H9 (cell line): ENCODE measurements at regions not wholly inside any gene's neighbourhood (a gene's known extent, or its start where the extent isn't known, plus 50 kb on each side); places are given as distances from the start of the nearest gene placed in this dataset.

Experiments
- DNase-seq: peaks from one replicate; pipeline ENCODE4 v3.0.0-alpha.2; 2017
- H2AFZ ChIP-seq: one replicate; pipeline ENCODE4 v1.6.1; 2013; ENCODE audit warnings: mild to moderate bottlenecking, low read length, control low read depth, moderate library complexity
- H2AK5ac ChIP-seq: 2 replicates; pipeline ENCODE4 v1.6.1; 2013; ENCODE audit warnings: low read length, control low read depth, mixed read lengths; ENCODE audit not compliant: insufficient read length
- H2BK120ac ChIP-seq: one replicate; pipeline ENCODE4 v1.6.1; 2013; ENCODE audit warnings: low read depth, mild to moderate bottlenecking, low read length, control low read depth, inconsistent platforms; ENCODE audit not compliant: poor library complexity, severe bottlenecking
- H2BK12ac ChIP-seq: 2 replicates; pipeline ENCODE4 v1.6.1; 2013; ENCODE audit warnings: low read length, control low read depth, mixed read lengths, low read depth; ENCODE audit not compliant: insufficient read length
- H2BK15ac ChIP-seq: 2 replicates; pipeline ENCODE4 v1.6.1; 2013; ENCODE audit warnings: low read depth, low read length, control low read depth
- H2BK20ac ChIP-seq: one replicate; pipeline ENCODE4 v1.6.1; 2013; ENCODE audit warnings: low read depth, mild to moderate bottlenecking, low read length, control low read depth, inconsistent platforms; ENCODE audit not compliant: poor library complexity, severe bottlenecking
- H2BK5ac ChIP-seq: 2 replicates; pipeline ENCODE4 v1.6.1; 2013; ENCODE audit warnings: low read length, control low read depth, mixed read lengths; ENCODE audit not compliant: insufficient read length
- H3K14ac ChIP-seq: 2 replicates; pipeline ENCODE4 v1.6.1; 2013; ENCODE audit warnings: low read length, control low read depth; ENCODE audit not compliant: insufficient read depth
- H3K18ac ChIP-seq: 2 replicates; pipeline ENCODE4 v1.6.1; 2013; ENCODE audit warnings: low read depth, mild to moderate bottlenecking, mixed read lengths, low read length, control low read depth; ENCODE audit not compliant: insufficient read length
- H3K23ac ChIP-seq: 2 replicates; pipeline ENCODE4 v1.6.1; 2013; ENCODE audit warnings: low read length, control low read depth, mixed read lengths, low read depth; ENCODE audit not compliant: insufficient read length
- H3K23me2 ChIP-seq: 2 replicates; pipeline ENCODE4 v1.6.1; 2013; ENCODE audit warnings: low read depth, mild to moderate bottlenecking, mixed read lengths, low read length, control low read depth; ENCODE audit not compliant: insufficient read length, poor library complexity, severe bottlenecking
- H3K27ac ChIP-seq: 2 replicates; pipeline ENCODE4 v1.5.1; 2013; ENCODE audit warnings: low read length, control low read depth, mixed read lengths, low read depth; ENCODE audit not compliant: insufficient read length
- H3K27me3 ChIP-seq: 2 replicates; pipeline ENCODE4 v1.6.1; 2013; ENCODE audit warnings: low read length, control low read depth, inconsistent platforms; ENCODE audit not compliant: insufficient read depth
- H3K4ac ChIP-seq: 2 replicates; pipeline ENCODE4 v1.6.1; 2013; ENCODE audit warnings: low read depth, mild to moderate bottlenecking, control low read depth, inconsistent platforms, low read length, moderate library complexity
- H3K4me1 ChIP-seq: 2 replicates; pipeline ENCODE4 v1.6.1; 2013; ENCODE audit warnings: low read length, control low read depth, inconsistent platforms; ENCODE audit not compliant: insufficient read depth
- H3K4me2 ChIP-seq: 2 replicates; pipeline ENCODE4 v1.6.1; 2013; ENCODE audit warnings: low read length, control low read depth, mixed read lengths; ENCODE audit not compliant: insufficient read length, insufficient read depth
- H3K56ac ChIP-seq: 2 replicates; pipeline ENCODE4 v1.6.1; 2013; ENCODE audit warnings: low read depth, mild to moderate bottlenecking, mixed read lengths, low read length, control low read depth; ENCODE audit not compliant: insufficient read length
- H3K79me1 ChIP-seq: 2 replicates; pipeline ENCODE4 v1.6.1; 2013; ENCODE audit warnings: low read depth, mild to moderate bottlenecking, moderate library complexity, low read length, control low read depth, inconsistent platforms; ENCODE audit not compliant: insufficient read depth, poor library complexity, severe bottlenecking
- H3K79me2 ChIP-seq: 2 replicates; pipeline ENCODE4 v1.6.1; 2013; ENCODE audit warnings: low read length, control low read depth, inconsistent platforms; ENCODE audit not compliant: insufficient read depth
- H3K9ac ChIP-seq: 2 replicates; pipeline ENCODE4 v1.6.1; 2013; ENCODE audit warnings: low read length, control low read depth, mixed read lengths; ENCODE audit not compliant: insufficient read length; ENCODE audit errors: extremely low read depth
- H3K9me3 ChIP-seq: one replicate; pipeline ENCODE4 v1.6.1; 2013; ENCODE audit warnings: low read depth, low read length, inconsistent platforms; ENCODE audit not compliant: control insufficient read depth
- H3T11ph ChIP-seq: one replicate; pipeline ENCODE4 v1.6.1; 2013; ENCODE audit warnings: mild to moderate bottlenecking, low read length, control low read depth, inconsistent platforms
- H4K20me1 ChIP-seq: one replicate; pipeline ENCODE4 v1.6.1; 2013; ENCODE audit not compliant: control insufficient read depth, insufficient read length, insufficient read depth
- H4K5ac ChIP-seq: 2 replicates; pipeline ENCODE4 v1.6.1; 2013; ENCODE audit warnings: low read depth, mild to moderate bottlenecking, mixed read lengths, low read length, control low read depth; ENCODE audit not compliant: insufficient read length
- H4K8ac ChIP-seq: replicated peaks from 2 replicates; pipeline ENCODE4 v1.6.1; 2013; ENCODE audit warnings: low read length, control low read depth, mixed read lengths, low read depth; ENCODE audit not compliant: insufficient read length
- H4K91ac ChIP-seq: 2 replicates; pipeline ENCODE4 v1.6.1; 2013; ENCODE audit warnings: low read depth, mild to moderate bottlenecking, moderate library complexity, mixed read lengths, low read length, control low read depth; ENCODE audit not compliant: insufficient read length
- H3K27ac Mint-ChIP-seq, 3 experiments: 2 replicates in 2 of 3; 3 replicates in 1 of 3; pipeline ENCODE4 v1.8.0; 2020 to 2021; ENCODE audit warnings: mixed read lengths in 3 of 3, mild to moderate bottlenecking in 1 of 3, moderate library complexity in 1 of 3
- H3K27me3 Mint-ChIP-seq: 2 replicates; pipeline ENCODE4 v1.8.0; 2021; ENCODE audit warnings: low read depth, mild to moderate bottlenecking, moderate library complexity, mixed read lengths
- H3K36me3 Mint-ChIP-seq, 3 experiments: 2 replicates in 2 of 3; 3 replicates in 1 of 3; pipeline ENCODE4 v1.8.0; 2020 to 2021; ENCODE audit warnings: low read depth in 3 of 3, mixed read lengths in 3 of 3; ENCODE audit not compliant: insufficient read depth in 1 of 3
- H3K4me1 Mint-ChIP-seq, 2 experiments: 2 replicates each; pipeline ENCODE4 v1.8.0; 2020; ENCODE audit warnings: mixed read lengths in 2 of 2
- H3K4me3 Mint-ChIP-seq, 2 experiments: 2 replicates in 1 of 2; 3 replicates in 1 of 2; pipeline ENCODE4 v1.8.0; 2020 to 2021; ENCODE audit warnings: mild to moderate bottlenecking in 2 of 2, mixed read lengths in 2 of 2, moderate library complexity in 1 of 2
- H3K9me3 Mint-ChIP-seq, 2 experiments: 2 replicates in 1 of 2; 3 replicates in 1 of 2; pipeline ENCODE4 v1.8.0; 2020; ENCODE audit warnings: mild to moderate bottlenecking in 2 of 2, mixed read lengths in 2 of 2, moderate library complexity in 1 of 2
- WGBS: extraction: QIAGEN DNeasy Blood & Tissue Kit; methylation state at CpG from one replicate; pipeline ENCODE4 v1.1.7; 2013; ENCODE audit warnings: missing lambda C conversion rate, low lambda C conversion rate, mixed read lengths; ENCODE audit not compliant: insufficient read length; ENCODE audit errors: extremely low coverage; 5-methylcytosine and 5-hydroxymethylcytosine counted together
- TF ChIP-seq, protein P1 (sequence below): fragments of 200-600 bp; sonication (generic); conservative IDR thresholded peaks from 3 replicates; pipeline ENCODE4 v1.8.0; 2021; ENCODE audit warnings: antibody characterized with exemption, mild to moderate bottlenecking

- H2BK12ac ChIP-seq, result no peak overlapping the region
- DNase-seq, result peak; percentile 51
- peaks cover 3% of the 10 kb centered on the region for H3K27me3 Mint-ChIP-seq
- no peaks in the 10 kb centered on the region for H3K27me3 ChIP-seq
- WGBS, result no CpG with 5 or more reads among the region's 3 CpGs
- no peak overlapping the region for H3K4ac ChIP-seq
- H3K4me1 Mint-ChIP-seq, result peaks cover 29 to 36% of the 10 kb centered on the region in 2 experiments
- no peak overlapping the region for H2BK20ac ChIP-seq
- H2BK120ac ChIP-seq, result no peak overlapping the region
- no peak overlapping the region for H3K14ac ChIP-seq
- H2AK5ac ChIP-seq, result no peak overlapping the region
- H3K79me1 ChIP-seq, result no peaks in the 10 kb centered on the region
- no peak overlapping the region for H3K23ac ChIP-seq
- no peak overlapping the region; a peak in 1 of 5 replicates for H3K4me3 Mint-ChIP-seq
- no peak overlapping the region for H3K27ac ChIP-seq
- no peak overlapping the region for H3K18ac ChIP-seq
- no peaks in the 10 kb centered on the region for H3K79me2 ChIP-seq
- H3K4me1 ChIP-seq, result no peaks in the 10 kb centered on the region
- no peaks in the 10 kb centered on the region for H3K9me3 ChIP-seq
- H3K9me3 Mint-ChIP-seq, result no peaks in the 10 kb centered on the region
- H3K9ac ChIP-seq, result no peak overlapping the region
- no peak overlapping the region for H2AFZ ChIP-seq
- TF ChIP-seq, protein P1, sequence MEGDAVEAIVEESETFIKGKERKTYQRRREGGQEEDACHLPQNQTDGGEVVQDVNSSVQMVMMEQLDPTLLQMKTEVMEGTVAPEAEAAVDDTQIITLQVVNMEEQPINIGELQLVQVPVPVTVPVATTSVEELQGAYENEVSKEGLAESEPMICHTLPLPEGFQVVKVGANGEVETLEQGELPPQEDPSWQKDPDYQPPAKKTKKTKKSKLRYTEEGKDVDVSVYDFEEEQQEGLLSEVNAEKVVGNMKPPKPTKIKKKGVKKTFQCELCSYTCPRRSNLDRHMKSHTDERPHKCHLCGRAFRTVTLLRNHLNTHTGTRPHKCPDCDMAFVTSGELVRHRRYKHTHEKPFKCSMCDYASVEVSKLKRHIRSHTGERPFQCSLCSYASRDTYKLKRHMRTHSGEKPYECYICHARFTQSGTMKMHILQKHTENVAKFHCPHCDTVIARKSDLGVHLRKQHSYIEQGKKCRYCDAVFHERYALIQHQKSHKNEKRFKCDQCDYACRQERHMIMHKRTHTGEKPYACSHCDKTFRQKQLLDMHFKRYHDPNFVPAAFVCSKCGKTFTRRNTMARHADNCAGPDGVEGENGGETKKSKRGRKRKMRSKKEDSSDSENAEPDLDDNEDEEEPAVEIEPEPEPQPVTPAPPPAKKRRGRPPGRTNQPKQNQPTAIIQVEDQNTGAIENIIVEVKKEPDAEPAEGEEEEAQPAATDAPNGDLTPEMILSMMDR, result peak; percentile 71
- no peak overlapping the region for H3K4me2 ChIP-seq
- H3K23me2 ChIP-seq, result no peaks in the 10 kb centered on the region
- no peaks in the 10 kb centered on the region; a peak in 2 of 7 replicates for H3K36me3 Mint-ChIP-seq
- H2BK5ac ChIP-seq, result no peak overlapping the region
- no peak overlapping the region for H4K91ac ChIP-seq
- no peak overlapping the region for H3T11ph ChIP-seq
- H4K8ac ChIP-seq, result no peak overlapping the region
- H2BK15ac ChIP-seq, result no peak overlapping the region
- H3K56ac ChIP-seq, result no peak overlapping the region
- no peak overlapping the region for H4K5ac ChIP-seq
- H3K27ac Mint-ChIP-seq, result no peak overlapping the region
- no peaks in the 10 kb centered on the region for H4K20me1 ChIP-seq
Observed at GRCh38 chr15:69576035-69576526, 123.5 kb downstream of the RPLP1 start.
